SU-DHL-6 (cell line): ENCODE measurements at regions not wholly inside any gene's neighbourhood (a gene's known extent, or its start where the extent isn't known, plus 50 kb on each side); places are given as distances from the start of the nearest gene placed in this dataset.

Source experiments
- H2AFZ ChIP-seq: fragments of 200-600 bp; sonication (generic); 2 replicates; pipeline ENCODE4 v1.6.1; 2014; ENCODE audit warnings: low read depth, mild to moderate bottlenecking, moderate library complexity, mixed read lengths, antibody characterized with exemption, low read length; ENCODE audit not compliant: severe bottlenecking
- H3F3A ChIP-seq: fragments of 200-600 bp; shearing (Covaris generic); 2 replicates; pipeline ENCODE4 v1.6.0; 2016; ENCODE audit warnings: antibody characterized with exemption, mild to moderate bottlenecking; ENCODE audit not compliant: insufficient read depth
- H3K27ac ChIP-seq: fragments of 200-600 bp; sonication (generic); 2 replicates; pipeline ENCODE4 v1.5.1; 2016; ENCODE audit warnings: low read depth, mild to moderate bottlenecking, low read length, moderate library complexity, mixed read lengths
- H3K27me3 ChIP-seq: fragments of 200-600 bp; sonication (generic), shearing (Covaris generic); 2 replicates; pipeline ENCODE4 v1.6.0; 2014; ENCODE audit warnings: mild to moderate bottlenecking, low read length
- H3K36me3 ChIP-seq: fragments of 200-600 bp; sonication (generic); 2 replicates; pipeline ENCODE4 v1.6.1; 2014; ENCODE audit warnings: mild to moderate bottlenecking, low read length, mixed read lengths
- H3K4me2 ChIP-seq: fragments of 300-600, 200-600 bp; shearing (Covaris generic), sonication (generic); 2 replicates; pipeline ENCODE4 v1.6.0; 2014; ENCODE audit warnings: low read length, low read depth, mild to moderate bottlenecking; ENCODE audit not compliant: poor library complexity, severe bottlenecking
- H3K4me3 ChIP-seq: fragments of 200-600 bp; sonication (generic); 2 replicates; pipeline ENCODE4 v1.5.1; 2014; ENCODE audit warnings: antibody characterized with exemption, low read length, mild to moderate bottlenecking, mixed read lengths; ENCODE audit not compliant: insufficient read depth, poor library complexity, severe bottlenecking
- H3K79me2 ChIP-seq: fragments of 200-600 bp; sonication (generic); 2 replicates; pipeline ENCODE4 v1.6.1; 2014; ENCODE audit warnings: mild to moderate bottlenecking, low read length, moderate library complexity; ENCODE audit not compliant: insufficient read depth
- H3K9ac ChIP-seq: fragments of 200-600 bp; sonication (generic); 2 replicates; pipeline ENCODE4 v1.7.0; 2014; ENCODE audit warnings: mild to moderate bottlenecking, low read length
- H3K9me2 ChIP-seq: fragments of 200-600 bp; sonication (generic); replicated peaks from 2 replicates; pipeline ENCODE4 v1.6.1; 2014; ENCODE audit warnings: low read length; ENCODE audit not compliant: insufficient read depth
- H3K9me3 ChIP-seq: fragments of 200-600 bp; sonication (generic); 2 replicates; pipeline ENCODE4 v1.6.1; 2014; ENCODE audit warnings: low read length, mixed read lengths; ENCODE audit not compliant: insufficient read depth
- H4K20me1 ChIP-seq: fragments of 200-600 bp; sonication (generic); 2 replicates; pipeline ENCODE4 v1.6.1; 2014; ENCODE audit warnings: low read depth, mild to moderate bottlenecking, antibody characterized with exemption, low read length, moderate library complexity, mixed read lengths
- CTCF ChIP-seq: fragments of 200-600 bp; sonication (generic); IDR thresholded peaks from one replicate; pipeline ENCODE4 v1.5.1; 2017; ENCODE audit warnings: antibody characterized with exemption, mild to moderate bottlenecking, low read length, moderate library complexity; ENCODE audit not compliant: insufficient read depth, poor library complexity, severe bottlenecking
- EZH2phosphoT487 ChIP-seq: fragments of 200-600 bp; sonication (generic), shearing (Covaris generic); conservative IDR thresholded peaks from 2 replicates; pipeline ENCODE4 v1.6.1; 2018; ENCODE audit warnings: mild to moderate bottlenecking, antibody characterized with exemption, low read length, moderate library complexity, mixed read lengths

GRCh38 chr2:120577721-120578295, 157.9 kb upstream of the GLI2 start:
- H3K79me2 ChIP-seq, result no peaks in the 10 kb centered on the region
- H4K20me1 ChIP-seq, result no peaks in the 10 kb centered on the region
- no peaks in the 10 kb centered on the region for H3K9me2 ChIP-seq
- H3F3A ChIP-seq, result no peaks in the 10 kb centered on the region
- no peak overlapping the region for H3K9ac ChIP-seq
- TF ChIP-seq EZH2phosphoT487 (no peak), CTCF (no peak)
- H3K4me3 ChIP-seq, result no peak overlapping the region
- H3K36me3 ChIP-seq, result no peaks in the 10 kb centered on the region
- H3K27ac ChIP-seq, result no peak overlapping the region
- H3K4me2 ChIP-seq, result no peak overlapping the region
- H3K9me3 ChIP-seq, result no peaks in the 10 kb centered on the region
- no peaks in the 10 kb centered on the region for H3K27me3 ChIP-seq
- no peak overlapping the region for H2AFZ ChIP-seq

GRCh38 chr2:120578576-120579352, 156.9 kb upstream of the GLI2 start:
- Histone ChIP-seq H3K9me3 (no peaks in the 10 kb centered on the region), H3K4me3 (no peak overlapping the region), H4K20me1 (no peaks in the 10 kb centered on the region), H3K27ac (no peak overlapping the region), H3K36me3 (no peaks in the 10 kb centered on the region), H3K27me3 (no peaks in the 10 kb centered on the region), H3K9me2 (no peaks in the 10 kb centered on the region), H3K9ac (no peak overlapping the region), H3K79me2 (no peaks in the 10 kb centered on the region), H2AFZ (no peak overlapping the region), H3F3A (no peaks in the 10 kb centered on the region), H3K4me2 (no peak overlapping the region)
- TF ChIP-seq CTCF (no peak), EZH2phosphoT487 (no peak)

- Histone ChIP-seq H3K27me3 (no peaks in the 10 kb centered on the region), H3F3A (no peaks in the 10 kb centered on the region), H3K9me3 (no peaks in the 10 kb centered on the region), H2AFZ (no peak overlapping the region), H4K20me1 (no peaks in the 10 kb centered on the region), H3K9me2 (no peaks in the 10 kb centered on the region), H3K9ac (no peak overlapping the region), H3K4me3 (no peak overlapping the region), H3K79me2 (no peaks in the 10 kb centered on the region), H3K27ac (no peak overlapping the region), H3K36me3 (no peaks in the 10 kb centered on the region), H3K4me2 (no peak overlapping the region)
- TF ChIP-seq CTCF (no peak), EZH2phosphoT487 (no peak)
These were observed 155.6 kb upstream of the GLI2 start for GRCh38 chr2:120579916-120580685.
